PFSK-1 (cell line): ENCODE measurements at regions not wholly inside any gene's neighbourhood (a gene's known extent, or its start where the extent isn't known, plus 50 kb on each side); places are given as distances from the start of the nearest gene placed in this dataset.

Source experiments
- FOXP2 ChIP-seq: optimal IDR thresholded peaks from 2 replicates; pipeline ENCODE3; 2011; ENCODE audit warnings: borderline replicate concordance, control low read depth, inconsistent platforms; ENCODE audit not compliant: insufficient read depth; ENCODE audit errors: extremely low read length, extremely low read depth
- POLR2AphosphoS5 ChIP-seq: IDR thresholded peaks from 2 replicates; pipeline ENCODE4 v1.6.1; 2012; ENCODE audit warnings: low read depth, mild to moderate bottlenecking, control low read depth, low read length, moderate library complexity
- REST ChIP-seq, 2 experiments: IDR thresholded peaks; 2 replicates each; pipeline versions ENCODE4 v1.6.1 to v1.8.0; 2011 to 2012; ENCODE audit warnings: low read depth in 2 of 2, low read length in 2 of 2, control low read depth in 1 of 2, inconsistent platforms in 1 of 2, mild to moderate bottlenecking in 1 of 2, moderate library complexity in 1 of 2; ENCODE audit not compliant: insufficient read depth in 1 of 2
- SIN3A ChIP-seq: IDR thresholded peaks from 2 replicates; pipeline ENCODE4 v1.6.1; 2012; ENCODE audit warnings: mild to moderate bottlenecking, low read length, moderate library complexity, borderline replicate concordance; ENCODE audit not compliant: insufficient read depth
- TAF1 ChIP-seq: IDR thresholded peaks from 2 replicates; pipeline ENCODE4 v1.6.1; 2012; ENCODE audit warnings: low read length, control low read depth, borderline replicate concordance; ENCODE audit not compliant: insufficient read depth

- TF ChIP-seq POLR2AphosphoS5, result no peak
- TF ChIP-seq REST (IDR thresholded peaks at IDR 0.05; ENCODE audit: insufficient read depth in 1 of 2, low read depth in 2 of 2, low read length in 2 of 2), result no peak
- TF ChIP-seq FOXP2, result no peak
- no peak for TF ChIP-seq SIN3A
- TF ChIP-seq TAF1, result no peak
Observed at GRCh38 chr17:14803826-14804225, 461.3 kb downstream of the PMP22 start.
